ENCODE measurements at regions not wholly inside any gene's neighbourhood (a gene's known extent, or its start where the extent isn't known, plus 50 kb on each side); places are given as distances from the start of the nearest gene placed in this dataset.
"Not testable (repeated sequence)": the region's sequence is repeated elsewhere in the genome, so short reads cannot be mapped to it uniquely, and the experiment has no call there.

- no peak for ATAC-seq (replicated peaks)
- Mint-ChIP-seq H3K27me3 (no peaks in the 10 kb centered on the region), H3K9me3 (peaks cover 11% of the 10 kb centered on the region), H3K4me1 (no peaks in the 10 kb centered on the region), H3K4me3 (no peak overlapping the region), H3K36me3 (ENCODE audit: low read depth) (no peaks in the 10 kb centered on the region), H3K27ac (no peak overlapping the region)
Measured at GRCh38 chr4:125547836-125548235, 233.1 kb downstream of the FAT4 start.

DNA sequence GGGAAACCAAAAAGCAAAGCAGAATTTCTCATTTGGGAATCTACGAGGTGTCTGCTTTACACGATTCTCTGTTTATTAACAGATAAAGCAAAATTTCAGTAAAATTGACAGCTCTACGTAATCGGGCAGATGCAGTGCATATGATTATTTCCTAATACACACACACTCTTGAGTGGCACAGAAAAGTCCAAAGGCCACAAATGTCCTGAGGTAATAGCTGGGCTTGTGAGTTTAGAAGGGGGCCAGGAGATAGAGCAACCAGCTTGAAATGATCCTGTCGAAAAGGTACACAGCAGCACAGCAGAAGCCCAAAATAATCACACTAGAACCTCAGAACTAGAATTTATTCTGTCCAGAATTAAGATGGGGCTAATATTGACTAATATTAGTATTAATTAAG is 236.0 kb downstream of the FAT4 start:
- H3K27me3 Mint-ChIP-seq, result no peaks in the 10 kb centered on the region
- no peaks in the 10 kb centered on the region for H3K4me1 Mint-ChIP-seq
- H3K36me3 Mint-ChIP-seq (ENCODE audit: low read depth), result no peaks in the 10 kb centered on the region
- no peak for ATAC-seq (replicated peaks)
- H3K27ac Mint-ChIP-seq, result no peak overlapping the region
- no peak overlapping the region for H3K4me3 Mint-ChIP-seq
- peaks cover 10% of the 10 kb centered on the region for H3K9me3 Mint-ChIP-seq

- Mint-ChIP-seq H3K4me1 (no peaks in the 10 kb centered on the region), H3K36me3 (ENCODE audit: low read depth) (no peaks in the 10 kb centered on the region), H3K27ac (no peak overlapping the region), H3K4me3 (no peak overlapping the region), H3K27me3 (no peaks in the 10 kb centered on the region), H3K9me3 (peaks cover 10% of the 10 kb centered on the region)
- no peak for ATAC-seq (replicated peaks)
Measured at GRCh38 chr4:125551466-125551865, 236.7 kb downstream of the FAT4 start.

DNA sequence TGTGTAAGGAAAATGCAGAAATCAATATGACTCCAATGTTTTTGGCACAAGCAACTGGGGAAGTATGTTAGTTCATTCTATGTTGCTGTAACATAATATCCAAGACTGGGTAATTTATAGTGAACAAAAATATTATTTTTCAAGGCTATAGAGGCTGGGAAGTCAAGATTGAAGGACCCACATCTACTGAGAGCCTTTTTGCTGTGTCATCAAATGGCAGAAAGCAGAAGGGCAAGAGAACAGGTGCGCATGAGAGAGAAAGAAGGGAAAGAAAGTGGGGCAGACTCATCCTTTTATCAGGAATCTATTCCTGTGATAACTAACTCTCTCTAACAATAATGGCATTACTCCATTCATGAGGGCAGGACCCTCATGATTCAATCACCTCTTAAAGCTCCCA is 237.2 kb downstream of the FAT4 start:
- Mint-ChIP-seq H3K4me1 (no peaks in the 10 kb centered on the region), H3K27ac (no peak overlapping the region), H3K4me3 (no peak overlapping the region), H3K9me3 (peaks cover 13% of the 10 kb centered on the region), H3K36me3 (ENCODE audit: low read depth) (no peaks in the 10 kb centered on the region), H3K27me3 (no peaks in the 10 kb centered on the region)
- no peak for ATAC-seq (replicated peaks)

DNA sequence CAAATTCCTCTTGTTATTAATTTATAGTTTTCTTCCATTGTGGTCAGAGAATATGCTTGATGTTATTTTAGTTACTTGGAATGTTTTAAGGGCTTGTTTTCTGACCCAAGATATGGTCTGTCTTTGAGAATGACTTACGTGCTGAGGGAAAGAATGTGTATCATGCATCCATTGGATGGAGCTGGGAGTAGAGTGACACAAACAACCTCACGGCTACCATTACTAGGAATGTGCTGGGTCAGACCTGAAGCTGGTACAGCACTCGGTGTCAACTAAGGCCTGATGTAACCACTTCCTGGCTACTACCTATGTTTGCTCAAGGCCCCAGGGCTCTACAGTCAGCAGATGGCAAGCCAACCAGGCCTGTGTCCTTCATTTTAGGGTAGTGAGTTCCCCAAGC is 257.8 kb downstream of the FAT4 start:
- no peaks in the 10 kb centered on the region for H3K36me3 Mint-ChIP-seq (ENCODE audit: low read depth)
- H3K27me3 Mint-ChIP-seq, result no peaks in the 10 kb centered on the region
- no peak overlapping the region for H3K27ac Mint-ChIP-seq
- ATAC-seq (replicated peaks), result no peak
- H3K9me3 Mint-ChIP-seq, result peaks cover 7% of the 10 kb centered on the region
- no peaks in the 10 kb centered on the region for H3K4me1 Mint-ChIP-seq
- no peak overlapping the region for H3K4me3 Mint-ChIP-seq

- H3K27ac Mint-ChIP-seq, result no peak overlapping the region
- H3K36me3 Mint-ChIP-seq (ENCODE audit: low read depth), result no peaks in the 10 kb centered on the region
- H3K9me3 Mint-ChIP-seq, result peaks cover 7% of the 10 kb centered on the region
- H3K27me3 Mint-ChIP-seq, result no peaks in the 10 kb centered on the region
- no peak for ATAC-seq (replicated peaks)
- H3K4me3 Mint-ChIP-seq, result no peak overlapping the region
- no peaks in the 10 kb centered on the region for H3K4me1 Mint-ChIP-seq
Measured at GRCh38 chr4:125573368-125573767, 258.6 kb downstream of the FAT4 start.

DNA sequence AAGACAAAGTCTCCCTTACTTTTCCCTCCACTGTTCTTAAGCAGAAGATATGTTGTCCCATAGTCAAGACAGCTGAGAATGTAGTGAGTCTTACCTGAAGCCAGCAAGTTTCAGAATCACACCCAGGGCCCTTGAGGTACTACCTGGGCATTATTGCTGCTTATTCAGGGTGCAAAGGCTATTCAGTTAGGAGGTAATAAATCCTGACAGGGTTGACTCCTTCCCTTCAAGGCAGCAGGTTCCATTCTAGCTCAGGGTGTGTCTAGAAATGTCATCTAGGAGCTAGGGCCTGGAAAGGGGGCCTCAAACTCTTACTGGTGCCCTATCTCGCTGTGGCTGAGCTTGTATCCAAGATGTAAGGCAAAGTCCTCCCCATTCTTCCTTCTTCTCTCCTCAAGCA is 259.0 kb downstream of the FAT4 start:
- Mint-ChIP-seq H3K4me3 (no peak overlapping the region), H3K4me1 (no peaks in the 10 kb centered on the region), H3K36me3 (ENCODE audit: low read depth) (no peaks in the 10 kb centered on the region), H3K27me3 (no peaks in the 10 kb centered on the region), H3K9me3 (peaks cover 7% of the 10 kb centered on the region), H3K27ac (no peak overlapping the region)
- ATAC-seq (replicated peaks), result no peak

- no peaks in the 10 kb centered on the region for H3K4me1 Mint-ChIP-seq
- H3K27ac Mint-ChIP-seq, result no peak overlapping the region
- no peak for ATAC-seq (replicated peaks)
- no peaks in the 10 kb centered on the region for H3K36me3 Mint-ChIP-seq (ENCODE audit: low read depth)
- no peaks in the 10 kb centered on the region for H3K9me3 Mint-ChIP-seq
- H3K27me3 Mint-ChIP-seq, result no peaks in the 10 kb centered on the region
- H3K4me3 Mint-ChIP-seq, result no peak overlapping the region
Measured at GRCh38 chr4:125582302-125582701, 267.5 kb downstream of the FAT4 start.

GRCh38 chr4:125590158-125590557 is 275.4 kb downstream of the FAT4 start:
- Mint-ChIP-seq H3K4me1 (no peaks in the 10 kb centered on the region), H3K9me3 (no peaks in the 10 kb centered on the region), H3K4me3 (no peak overlapping the region), H3K36me3 (ENCODE audit: low read depth) (no peaks in the 10 kb centered on the region), H3K27ac (no peak overlapping the region), H3K27me3 (no peaks in the 10 kb centered on the region)
- no peak for ATAC-seq (replicated peaks)

- no peak for ATAC-seq (replicated peaks)
- no peak overlapping the region for H3K27ac Mint-ChIP-seq
- H3K4me1 Mint-ChIP-seq, result no peaks in the 10 kb centered on the region
- H3K4me3 Mint-ChIP-seq, result no peak overlapping the region
- no peaks in the 10 kb centered on the region for H3K36me3 Mint-ChIP-seq (ENCODE audit: low read depth)
- no peaks in the 10 kb centered on the region for H3K27me3 Mint-ChIP-seq
- no peaks in the 10 kb centered on the region for H3K9me3 Mint-ChIP-seq
Measured at GRCh38 chr4:125591290-125591689, 276.5 kb downstream of the FAT4 start.

DNA sequence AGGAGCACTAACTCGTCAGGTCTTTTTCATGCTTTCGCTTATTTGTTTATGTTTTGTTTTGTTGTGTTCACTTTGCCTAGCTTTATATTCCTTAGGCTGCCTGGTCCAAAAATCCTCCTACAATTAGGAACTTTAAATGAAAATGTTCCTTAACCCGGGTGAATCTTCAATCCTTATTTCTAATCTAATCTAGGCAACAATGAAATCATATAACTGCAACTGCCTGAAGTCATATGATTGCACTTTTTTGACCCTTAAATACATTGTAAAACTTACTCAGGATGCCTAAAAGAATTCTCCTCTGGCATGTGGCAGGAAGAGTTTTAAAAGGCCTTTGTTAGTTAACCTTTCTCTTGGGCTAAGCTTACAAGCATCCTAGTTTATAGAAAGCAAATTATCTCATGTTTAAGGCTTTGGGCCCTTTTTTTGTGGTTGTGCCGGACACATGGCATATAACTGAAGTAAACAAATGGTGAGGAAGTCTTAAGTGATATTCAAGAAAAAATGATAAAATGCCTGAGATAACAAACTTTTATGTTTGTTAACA is 279.4 kb downstream of the FAT4 start:
- H3K9me3 Mint-ChIP-seq, result no peaks in the 10 kb centered on the region
- H3K36me3 Mint-ChIP-seq (ENCODE audit: low read depth), result no peaks in the 10 kb centered on the region
- no peak for ATAC-seq (replicated peaks)
- H3K4me3 Mint-ChIP-seq, result no peak overlapping the region
- no peak overlapping the region for H3K27ac Mint-ChIP-seq
- H3K4me1 Mint-ChIP-seq, result no peaks in the 10 kb centered on the region
- no peaks in the 10 kb centered on the region for H3K27me3 Mint-ChIP-seq

GRCh38 chr4:125605926-125606325 is 291.2 kb downstream of the FAT4 start:
- not testable (repeated sequence) for H3K9me3 Mint-ChIP-seq; H3K4me3 Mint-ChIP-seq; ATAC-seq (replicated peaks); H3K4me1 Mint-ChIP-seq; H3K36me3 Mint-ChIP-seq (ENCODE audit: low read depth); H3K27me3 Mint-ChIP-seq; H3K27ac Mint-ChIP-seq

DNA sequence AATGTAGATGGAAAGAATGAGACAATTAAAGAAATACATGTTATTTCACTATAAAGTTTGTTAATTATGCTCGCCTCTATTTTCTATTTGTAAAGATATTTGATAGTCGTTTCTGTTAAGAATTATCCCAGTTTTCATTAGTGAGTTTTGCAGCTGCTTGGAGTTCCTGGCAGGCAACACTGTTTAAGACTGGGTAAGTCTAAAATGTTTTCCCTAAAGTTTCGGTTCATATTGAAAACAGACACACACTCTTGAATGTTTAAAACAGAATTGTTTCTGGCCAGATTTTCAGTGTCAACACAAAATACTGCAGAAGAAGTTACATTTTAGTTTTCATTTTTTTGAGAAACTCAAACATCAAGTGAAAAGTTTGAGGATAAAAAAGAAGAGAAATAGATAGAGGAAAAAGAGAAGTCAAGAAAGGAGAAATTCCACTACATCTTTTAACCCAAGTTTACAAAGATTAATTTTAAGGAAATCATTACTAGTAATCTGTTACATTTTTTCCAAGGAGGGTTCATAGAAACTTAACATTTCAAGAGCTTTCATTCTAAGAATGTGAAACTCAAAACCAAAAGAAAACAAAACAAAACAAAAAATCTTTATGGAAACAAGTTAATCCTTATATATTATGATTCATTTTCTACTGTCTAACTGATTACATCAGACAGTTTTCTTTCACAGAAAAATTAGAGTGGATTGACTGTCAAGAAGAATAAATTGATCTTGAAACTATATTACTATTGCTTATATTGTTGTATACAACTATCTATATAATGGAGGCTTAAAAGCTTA is 305.5 kb downstream of the FAT4 start:
- peaks cover 3% of the 10 kb centered on the region for H3K9me3 Mint-ChIP-seq
- H3K27me3 Mint-ChIP-seq, result no peaks in the 10 kb centered on the region
- no peaks in the 10 kb centered on the region for H3K36me3 Mint-ChIP-seq (ENCODE audit: low read depth)
- no peak overlapping the region for H3K4me3 Mint-ChIP-seq
- H3K27ac Mint-ChIP-seq, result no peak overlapping the region
- no peaks in the 10 kb centered on the region for H3K4me1 Mint-ChIP-seq
- no peak for ATAC-seq (replicated peaks)

- Mint-ChIP-seq H3K27ac (no peak overlapping the region), H3K36me3 (ENCODE audit: low read depth) (no peaks in the 10 kb centered on the region), H3K4me3 (no peak overlapping the region), H3K9me3 (no peaks in the 10 kb centered on the region), H3K27me3 (no peaks in the 10 kb centered on the region), H3K4me1 (no peaks in the 10 kb centered on the region)
- no peak for ATAC-seq (replicated peaks)
Measured at GRCh38 chr4:125624951-125625350, 310.2 kb downstream of the FAT4 start.

DNA sequence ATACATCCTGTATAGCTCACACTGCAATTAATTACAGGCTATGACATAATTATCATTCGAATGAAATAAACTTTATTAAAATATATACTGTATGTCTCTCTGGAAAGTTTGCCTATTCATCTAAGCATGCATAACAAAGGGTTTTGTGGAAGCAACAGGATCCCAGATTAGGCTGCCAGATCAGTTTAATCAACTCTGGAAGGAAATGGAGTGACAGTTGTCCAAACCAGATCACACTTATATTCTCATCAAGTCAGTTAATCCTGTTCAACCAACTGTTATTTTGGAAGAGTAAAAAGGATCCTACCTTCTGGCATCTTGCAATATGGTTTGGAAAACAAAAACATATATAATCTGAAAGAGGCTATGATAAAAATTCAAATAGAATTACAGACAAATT is 312.2 kb downstream of the FAT4 start:
- Mint-ChIP-seq H3K4me3 (no peak overlapping the region), H3K36me3 (ENCODE audit: low read depth) (no peaks in the 10 kb centered on the region), H3K27me3 (no peaks in the 10 kb centered on the region), H3K9me3 (no peaks in the 10 kb centered on the region), H3K4me1 (no peaks in the 10 kb centered on the region), H3K27ac (no peak overlapping the region)
- ATAC-seq (replicated peaks), result no peak
